Left kidney (tissue), 1 donor: ENCODE measurements at regions not wholly inside any gene's neighbourhood (a gene's known extent, or its start where the extent isn't known, plus 50 kb on each side); places are given as distances from the start of the nearest gene placed in this dataset.

Experiments
- DNase-seq: peaks from one replicate; pipeline ENCODE4 v3.0.0-alpha.2; 2013

- no peak for DNase-seq
Observed at GRCh38 chr11:10619131-10619680, 50.7 kb upstream of the LYVE1 start.

- no peak for DNase-seq
Observed at GRCh38 chr11:10618490-10618889, 50.0 kb upstream of the LYVE1 start.
